ENCODE measurements at regions not wholly inside any gene's neighbourhood (a gene's known extent, or its start where the extent isn't known, plus 50 kb on each side); places are given as distances from the start of the nearest gene placed in this dataset.

DNA sequence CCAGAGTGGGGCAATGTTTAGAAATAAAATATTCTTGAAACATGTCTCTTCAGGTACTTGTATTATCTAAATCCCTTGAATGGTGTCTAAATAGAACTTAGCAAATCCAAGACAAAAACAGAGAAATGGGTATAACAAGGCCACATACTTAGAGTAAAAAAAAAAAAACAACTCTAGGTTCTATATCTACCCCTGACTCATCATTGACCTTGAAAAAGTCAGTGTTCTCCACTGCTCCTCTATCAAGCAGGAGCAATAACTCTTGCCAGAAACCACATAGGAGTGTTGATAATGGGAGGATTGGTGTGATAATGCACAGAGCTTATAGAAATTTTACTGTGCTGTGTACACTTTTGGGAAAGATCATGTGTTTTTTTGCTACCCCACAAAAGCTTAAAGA lies 296.6 kb upstream of the PMFBP1 start:
- no peaks in the 10 kb centered on the region for H3K4me1 ChIP-seq (ENCODE audit: control insufficient read depth in 1 of 2, insufficient read depth in 2 of 2, low read length in 2 of 2)
- no peaks in the 10 kb centered on the region for H3K9me3 ChIP-seq (ENCODE audit: control insufficient read depth in 1 of 2, insufficient read depth in 1 of 2, low read depth in 1 of 2, low read length in 2 of 2)
- ChIA-PET RAD21 (ENCODE audit: low non-redundant PET in 1 of 2, low total read pairs in 2 of 2, uncharacterized antibody in 2 of 2, unreplicated experiment in 2 of 2) (no interaction called here), CTCF (interaction anchor here (1.1 kb wide), 1 partner anchor 226 kb away, joined by 3 read pairs; no protein-coding TSS in a partner anchor), POLR2A (no interaction called here)
- no peak overlapping the region for H2AFZ ChIP-seq (ENCODE audit: low read depth, low read length, poor library complexity, severe bottlenecking)
- no peaks in the 10 kb centered on the region for H3K9me2 ChIP-seq (ENCODE audit: insufficient read depth)
- no peaks in the 10 kb centered on the region; the same call in 1 of the 2 replicates for H4K20me1 ChIP-seq (ENCODE audit: insufficient read depth)
- no peak overlapping the region for H3K4me3 ChIP-seq (replicated peaks in 1 of 2; ENCODE audit: low read depth in 1 of 2, low read length in 2 of 2)
- TF ChIP-seq JUND (IDR thresholded peaks at IDR 0.05) (no peak), ZFX (IDR thresholded peaks at IDR 0.05) (no peak), EZH2phosphoT487 (IDR thresholded peaks at IDR 0.05; ENCODE audit: borderline replicate concordance) (no peak), ZNF274 (IDR thresholded peaks at IDR 0.05; ENCODE audit: low read depth, low read length) (no peak), EZH2 (IDR thresholded peaks at IDR 0.05) (no peak), SP1 (IDR thresholded peaks at IDR 0.05; ENCODE audit: low read depth) (no peak), RAD21 (IDR thresholded peaks at IDR 0.05; ENCODE audit: low read depth) (no peak)
- TF ChIP-seq, protein P1, sequence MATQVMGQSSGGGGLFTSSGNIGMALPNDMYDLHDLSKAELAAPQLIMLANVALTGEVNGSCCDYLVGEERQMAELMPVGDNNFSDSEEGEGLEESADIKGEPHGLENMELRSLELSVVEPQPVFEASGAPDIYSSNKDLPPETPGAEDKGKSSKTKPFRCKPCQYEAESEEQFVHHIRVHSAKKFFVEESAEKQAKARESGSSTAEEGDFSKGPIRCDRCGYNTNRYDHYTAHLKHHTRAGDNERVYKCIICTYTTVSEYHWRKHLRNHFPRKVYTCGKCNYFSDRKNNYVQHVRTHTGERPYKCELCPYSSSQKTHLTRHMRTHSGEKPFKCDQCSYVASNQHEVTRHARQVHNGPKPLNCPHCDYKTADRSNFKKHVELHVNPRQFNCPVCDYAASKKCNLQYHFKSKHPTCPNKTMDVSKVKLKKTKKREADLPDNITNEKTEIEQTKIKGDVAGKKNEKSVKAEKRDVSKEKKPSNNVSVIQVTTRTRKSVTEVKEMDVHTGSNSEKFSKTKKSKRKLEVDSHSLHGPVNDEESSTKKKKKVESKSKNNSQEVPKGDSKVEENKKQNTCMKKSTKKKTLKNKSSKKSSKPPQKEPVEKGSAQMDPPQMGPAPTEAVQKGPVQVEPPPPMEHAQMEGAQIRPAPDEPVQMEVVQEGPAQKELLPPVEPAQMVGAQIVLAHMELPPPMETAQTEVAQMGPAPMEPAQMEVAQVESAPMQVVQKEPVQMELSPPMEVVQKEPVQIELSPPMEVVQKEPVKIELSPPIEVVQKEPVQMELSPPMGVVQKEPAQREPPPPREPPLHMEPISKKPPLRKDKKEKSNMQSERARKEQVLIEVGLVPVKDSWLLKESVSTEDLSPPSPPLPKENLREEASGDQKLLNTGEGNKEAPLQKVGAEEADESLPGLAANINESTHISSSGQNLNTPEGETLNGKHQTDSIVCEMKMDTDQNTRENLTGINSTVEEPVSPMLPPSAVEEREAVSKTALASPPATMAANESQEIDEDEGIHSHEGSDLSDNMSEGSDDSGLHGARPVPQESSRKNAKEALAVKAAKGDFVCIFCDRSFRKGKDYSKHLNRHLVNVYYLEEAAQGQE (IDR thresholded peaks at IDR 0.05; ENCODE audit: low read depth) = no peak
- no peaks in the 10 kb centered on the region for H3K36me3 ChIP-seq (ENCODE audit: control insufficient read depth in 1 of 2, insufficient read depth in 2 of 2, low read length in 2 of 2)
- H3K9ac ChIP-seq (ENCODE audit: low read length) = no peak overlapping the region
- H3K4me2 ChIP-seq (ENCODE audit: low read length) = no peak overlapping the region
- intact Hi-C loops (cut with micrococcal nuclease) = no loop called here
- no peak for DNase-seq (ENCODE audit: low read depth, low spot score)
- H3K27ac ChIP-seq (ENCODE audit: low read depth, low read length) = no peak overlapping the region
- no peak for ATAC-seq
- BruUV-seq (replicated peaks) = no TSS peak
- H3K79me2 ChIP-seq (ENCODE audit: insufficient read depth, low read length) = no peaks in the 10 kb centered on the region
- H3K27me3 ChIP-seq (ENCODE audit: insufficient read depth, low read length) = no peaks in the 10 kb centered on the region

Data from HCT116 (cell line).